ENCODE measurements at regions not wholly inside any gene's neighbourhood (a gene's known extent, or its start where the extent isn't known, plus 50 kb on each side); places are given as distances from the start of the nearest gene placed in this dataset.

- DNase-seq, result no peak
Measured at GRCh38 chr10:120960725-120961124, 109.6 kb downstream of the WDR11 start.

GRCh38 chr10:120961795-120962755 lies 110.9 kb downstream of the WDR11 start:
- no peak for DNase-seq

GRCh38 chr10:120962756-120963593 lies 111.8 kb downstream of the WDR11 start:
- DNase-seq, result peak; percentile 14

GRCh38 chr10:120963594-120964220 lies 112.5 kb downstream of the WDR11 start:
- DNase-seq, result no peak

- DNase-seq, result no peak
Measured at GRCh38 chr10:120966657-120967045, 115.5 kb downstream of the WDR11 start.

GRCh38 chr10:120969219-120969645 lies 118.1 kb downstream of the WDR11 start:
- DNase-seq, result no peak

GRCh38 chr10:120970595-120971529 lies 119.7 kb downstream of the WDR11 start:
- DNase-seq, result no peak

GRCh38 chr10:120971671-120972070 lies 120.5 kb downstream of the WDR11 start:
- DNase-seq, result no peak

- DNase-seq, result no peak
Measured at GRCh38 chr10:120972259-120972658, 121.1 kb downstream of the WDR11 start.

GRCh38 chr10:120975072-120975867 lies 124.1 kb downstream of the WDR11 start:
- no peak for DNase-seq

- no peak for DNase-seq
Measured at GRCh38 chr10:120975868-120976225, 124.7 kb downstream of the WDR11 start.

- DNase-seq, result no peak
Measured at GRCh38 chr10:120977897-120978296, 126.7 kb downstream of the WDR11 start.

GRCh38 chr10:120978589-120979252 lies 127.6 kb downstream of the WDR11 start:
- DNase-seq, result no peak

- peak; percentile 60 for DNase-seq
Measured at GRCh38 chr10:120979435-120980278, 128.5 kb downstream of the WDR11 start.

GRCh38 chr10:120980279-120981255 lies 129.4 kb downstream of the WDR11 start:
- no peak for DNase-seq

- DNase-seq, result no peak
Measured at GRCh38 chr10:120981601-120982391, 130.6 kb downstream of the WDR11 start.

- no peak for DNase-seq
Measured at GRCh38 chr10:120982507-120982906, 131.3 kb downstream of the WDR11 start.

- no peak for DNase-seq
Measured at GRCh38 chr10:120983721-120984120, 132.6 kb downstream of the WDR11 start.

Measured in NCI-H526 treated with DMSO at 0.1 percent for 48 hours (cell line).